GM18505 (cell line): ENCODE measurements at regions not wholly inside any gene's neighbourhood (a gene's known extent, or its start where the extent isn't known, plus 50 kb on each side); places are given as distances from the start of the nearest gene placed in this dataset.
"Not testable (repeated sequence)": the region's sequence is repeated elsewhere in the genome, so short reads cannot be mapped to it uniquely, and the experiment has no call there.

ENCODE experiments used
- ATAC-seq: cut with Tn5 transposase; IDR thresholded peaks from one replicate; pipeline ENCODE4 v1.9.1; 2021; ENCODE audit not compliant: unreplicated experiment
- POLR2A ChIP-seq: IDR thresholded peaks from 4 replicates; pipeline ENCODE4 v1.6.1; 2011; ENCODE audit warnings: borderline replicate concordance; ENCODE audit not compliant: insufficient read depth, insufficient read length; ENCODE audit errors: extremely low read depth

- no peak for TF ChIP-seq POLR2A
- no peak for ATAC-seq
Measured at GRCh38 chr2:21774691-21775368, 651.1 kb downstream of the TDRD15 start.

- ATAC-seq = no peak
- TF ChIP-seq POLR2A = no peak
Measured at GRCh38 chr2:21779786-21780185, 656.0 kb downstream of the TDRD15 start.

- TF ChIP-seq POLR2A = no peak
- ATAC-seq = no peak
Measured at GRCh38 chr2:21781962-21782361, 658.2 kb downstream of the TDRD15 start.

GRCh38 chr2:21782866-21783265, 659.1 kb downstream of the TDRD15 start:
- no peak for TF ChIP-seq POLR2A
- no peak for ATAC-seq

- no peak for ATAC-seq
- TF ChIP-seq POLR2A = no peak
Measured at GRCh38 chr2:21787941-21788340, 664.2 kb downstream of the TDRD15 start.

GRCh38 chr2:21790311-21790710, 666.5 kb downstream of the TDRD15 start:
- ATAC-seq = not testable (repeated sequence)

- ATAC-seq = no peak
- TF ChIP-seq POLR2A = no peak
Measured at GRCh38 chr2:21792571-21792970, 668.8 kb downstream of the TDRD15 start.

- no peak for TF ChIP-seq POLR2A
- ATAC-seq = no peak
Measured at GRCh38 chr2:21793461-21793860, 669.7 kb downstream of the TDRD15 start.

- TF ChIP-seq POLR2A = no peak
Measured at GRCh38 chr2:21794611-21795010, 670.8 kb downstream of the TDRD15 start.

GRCh38 chr2:21800356-21800755, 676.6 kb downstream of the TDRD15 start:
- TF ChIP-seq POLR2A = no peak
- no peak for ATAC-seq

More at GRCh38 chr2:21794611-21795010, 670.8 kb downstream of the TDRD15 start:
- ATAC-seq = no peak

GRCh38 chr2:21803550-21803949, 679.8 kb downstream of the TDRD15 start:
- ATAC-seq = no peak
- TF ChIP-seq POLR2A = no peak

- TF ChIP-seq POLR2A = no peak
- ATAC-seq = no peak
Measured at GRCh38 chr2:21804151-21804550, 680.4 kb downstream of the TDRD15 start.

GRCh38 chr2:21811541-21811940, 687.8 kb downstream of the TDRD15 start:
- ATAC-seq = no peak
- TF ChIP-seq POLR2A = no peak

GRCh38 chr2:21812766-21813165, 689.0 kb downstream of the TDRD15 start:
- ATAC-seq = no peak
- TF ChIP-seq POLR2A = no peak
